HCT116 (cell line): ENCODE measurements at regions not wholly inside any gene's neighbourhood (a gene's known extent, or its start where the extent isn't known, plus 50 kb on each side); places are given as distances from the start of the nearest gene placed in this dataset.
A peak's percentile ranks its signal among the peaks of the same experiment; 100 is the strongest.

Source experiments
- ATAC-seq: fragments of 200-7000 bp; cut with Tn5 transposase; 2 replicates; pipeline ENCODE4 v1.9.1; 2020; ENCODE audit warnings: mild to moderate bottlenecking, moderate library complexity
- BruUV-seq: library from RNA; stranded (reverse); fragments of 400-500 nt; replicated peaks from 2 replicates; lab custom pipeline; 2021; lab: Mats Ljungman, UMichigan
- CTCF ChIA-PET: fragments of 300-600 bp; sonication (Branson Sonifier 250); formaldehyde crosslinking; loops from one replicate; lab custom pipeline; 2021; ENCODE audit warnings: antibody characterized with exemption; lab: Charles Lee
- POLR2A ChIA-PET: fragments of 300-600, 350-600 bp; sonication (Branson Sonifier 250); formaldehyde crosslinking; loops from one replicate; lab custom pipeline; 2021; ENCODE audit warnings: antibody characterized with exemption; lab: Charles Lee
- RAD21 ChIA-PET, 2 experiments: fragments of 300-600 bp; sonication (Branson Sonifier 250); formaldehyde crosslinking; loops; one replicate each; lab custom pipeline; 2023; ENCODE audit warnings: low total read pairs in 2 of 2; ENCODE audit not compliant: uncharacterized antibody in 2 of 2, unreplicated experiment in 2 of 2, low non-redundant PET in 1 of 2; lab: Charles Lee
- DNase-seq: peaks from one replicate; pipeline ENCODE4 v3.0.0-alpha.2; 2010; ENCODE audit warnings: low read depth, low spot score
- H2AFZ ChIP-seq: fragments of 200-600 bp; shearing (Covaris generic), sonication (generic); 2 replicates; pipeline ENCODE4 v1.6.1; 2017; ENCODE audit warnings: low read depth, mixed run types, mixed read lengths, antibody characterized with exemption, low read length; ENCODE audit not compliant: poor library complexity, severe bottlenecking
- H3K27ac ChIP-seq: 2 replicates; pipeline ENCODE4 v1.5.1; 2012; ENCODE audit warnings: low read depth, low read length
- H3K27me3 ChIP-seq: fragments of 200-600 bp; sonication (generic); 2 replicates; pipeline ENCODE4 v1.6.1; 2016; ENCODE audit warnings: mixed run types, low read length, mixed read lengths; ENCODE audit not compliant: insufficient read depth
- H3K36me3 ChIP-seq, 2 experiments: fragments of 200-500 bp in 1 of 2; fragments of 200-600 bp in 1 of 2; sonication (Bioruptor generic) in 1 of 2; sonication (generic) in 1 of 2; 2 replicates each; pipeline versions ENCODE4 v1.5.1 to v1.6.1; 2014 to 2016; ENCODE audit warnings: low read length in 2 of 2, inconsistent platforms in 1 of 2, mixed read lengths in 1 of 2, mixed run types in 1 of 2; ENCODE audit not compliant: insufficient read depth in 2 of 2, control insufficient read depth in 1 of 2
- H3K4me1 ChIP-seq, 2 experiments: fragments of 200-600 bp in 1 of 2; sonication (generic) in 1 of 2; 2 replicates each; pipeline versions ENCODE4 v1.5.1 to v1.6.1; 2012 to 2017; ENCODE audit warnings: low read length in 2 of 2, inconsistent platforms in 1 of 2, mild to moderate bottlenecking in 1 of 2, mixed read lengths in 1 of 2, mixed run types in 1 of 2, moderate library complexity in 1 of 2; ENCODE audit not compliant: insufficient read depth in 2 of 2, control insufficient read depth in 1 of 2
- H3K4me2 ChIP-seq: fragments of 200-600 bp; sonication (generic); 2 replicates; pipeline ENCODE4 v1.6.1; 2017; ENCODE audit warnings: mixed run types, low read length, mixed read lengths
- H3K4me3 ChIP-seq, 2 experiments: fragments of 200-600 bp in 1 of 2; sonication (generic) in 1 of 2; replicated peaks in 1 of 2; 2 replicates each; pipeline ENCODE4 v1.5.1; 2011 to 2016; ENCODE audit warnings: low read length in 2 of 2, control low read depth in 1 of 2, low read depth in 1 of 2, mild to moderate bottlenecking in 1 of 2, mixed read lengths in 1 of 2, mixed run types in 1 of 2
- H3K79me2 ChIP-seq: fragments of 200-600 bp; sonication (generic); 2 replicates; pipeline ENCODE4 v1.6.1; 2017; ENCODE audit warnings: mild to moderate bottlenecking, mixed run types, low read length, moderate library complexity, mixed read lengths; ENCODE audit not compliant: insufficient read depth
- H3K9ac ChIP-seq: fragments of 200-600 bp; sonication (generic); 2 replicates; pipeline ENCODE4 v1.6.1; 2016; ENCODE audit warnings: low read length, mixed read lengths
- H3K9me2 ChIP-seq: fragments of 200-600 bp; sonication (generic), shearing (Covaris generic); 2 replicates; pipeline ENCODE4 v1.6.1; 2017; ENCODE audit warnings: mixed run types, mild to moderate bottlenecking, moderate library complexity; ENCODE audit not compliant: insufficient read depth
- H3K9me3 ChIP-seq, 2 experiments: fragments of 200-500 bp in 1 of 2; fragments of 200-600 bp in 1 of 2; sonication (Bioruptor generic) in 1 of 2; sonication (generic) in 1 of 2; 2 replicates each; pipeline ENCODE4 v1.6.1; 2014 to 2017; ENCODE audit warnings: low read length in 2 of 2, mixed read lengths in 2 of 2, inconsistent platforms in 1 of 2, low read depth in 1 of 2, mild to moderate bottlenecking in 1 of 2, mixed run types in 1 of 2, moderate library complexity in 1 of 2; ENCODE audit not compliant: control insufficient read depth in 1 of 2, insufficient read depth in 1 of 2
- H4K20me1 ChIP-seq: fragments of 200-600 bp; sonication (generic), shearing (Covaris generic); 2 replicates; pipeline ENCODE4 v1.6.1; 2017; ENCODE audit warnings: mixed run types, mild to moderate bottlenecking, moderate library complexity; ENCODE audit not compliant: insufficient read depth
- CEBPB ChIP-seq: IDR thresholded peaks from 2 replicates; pipeline ENCODE4 v1.6.1; 2012; ENCODE audit warnings: low read depth
- EGR1 ChIP-seq: IDR thresholded peaks from 2 replicates; pipeline ENCODE4 v1.6.1; 2012; ENCODE audit warnings: low read depth
- ELF1 ChIP-seq: IDR thresholded peaks from 2 replicates; pipeline ENCODE4 v1.6.1; 2012; ENCODE audit warnings: low read depth, borderline replicate concordance
- EZH2 ChIP-seq: fragments of 200-600 bp; sonication (generic); IDR thresholded peaks from 2 replicates; pipeline ENCODE4 v1.6.1; 2017; ENCODE audit warnings: antibody characterized with exemption, mixed run types
- EZH2phosphoT487 ChIP-seq: fragments of 200-600 bp; IDR thresholded peaks from 2 replicates; pipeline ENCODE4 v1.6.1; 2018; ENCODE audit warnings: antibody characterized with exemption, borderline replicate concordance
- FOSL1 ChIP-seq: IDR thresholded peaks from 2 replicates; pipeline ENCODE4 v1.6.1; 2012; ENCODE audit warnings: low read depth
- POLR2A ChIP-seq: IDR thresholded peaks from 2 replicates; pipeline ENCODE4 v1.7.0; 2011; ENCODE audit warnings: borderline replicate concordance; ENCODE audit not compliant: insufficient read depth, insufficient read length; ENCODE audit errors: extremely low read depth
- POLR2AphosphoS5 ChIP-seq: IDR thresholded peaks from 2 replicates; pipeline ENCODE4 v1.6.1; 2011; ENCODE audit warnings: mild to moderate bottlenecking, low read depth, low read length, moderate library complexity
- RAD21 ChIP-seq: IDR thresholded peaks from 2 replicates; pipeline ENCODE4 v1.6.1; 2012; ENCODE audit warnings: low read depth, mild to moderate bottlenecking
- SP1 ChIP-seq: IDR thresholded peaks from 2 replicates; pipeline ENCODE4 v1.6.1; 2012; ENCODE audit warnings: low read depth
- TCF7L2 ChIP-seq: IDR thresholded peaks from 2 replicates; pipeline ENCODE4 v1.7.0; 2011; ENCODE audit warnings: borderline replicate concordance, inconsistent platforms; ENCODE audit not compliant: insufficient read depth, insufficient read length; ENCODE audit errors: extremely low read depth
- YY1 ChIP-seq: IDR thresholded peaks from 2 replicates; pipeline ENCODE4 v1.6.1; 2011; ENCODE audit warnings: low read length, low read depth, moderate library complexity, mild to moderate bottlenecking; ENCODE audit not compliant: insufficient replicate concordance; ENCODE audit errors: extremely low read depth
- ZFX ChIP-seq: fragments of 450-650 bp; IDR thresholded peaks from 2 replicates; pipeline ENCODE4 v1.6.1; 2017
- intact Hi-C: fragments of 100-400 bp; cut with micrococcal nuclease; formaldehyde crosslinking; loops from 2 replicates; pipeline ENCODE4 v1.10.0; 2022
- TF ChIP-seq, protein P1 (sequence below), 3 experiments: fragments of 200-600 bp in 1 of 3; sonication (generic) in 1 of 3; IDR thresholded peaks in 2 of 3; conservative IDR thresholded peaks in 1 of 3; 2 replicates each; pipeline ENCODE4 v1.5.1; 2012 to 2017; ENCODE audit warnings: low read depth in 2 of 3, low read length in 2 of 3, antibody characterized with exemption in 1 of 3, borderline replicate concordance in 1 of 3, control low read depth in 1 of 3, mild to moderate bottlenecking in 1 of 3, mixed read lengths in 1 of 3, mixed run types in 1 of 3, moderate library complexity in 1 of 3; ENCODE audit not compliant: insufficient read depth in 1 of 3
- TF ChIP-seq, protein P2 (sequence below): IDR thresholded peaks from 2 replicates; pipeline ENCODE4 v1.6.1; 2012
- TF ChIP-seq, protein P3 (sequence below): IDR thresholded peaks from 2 replicates; pipeline ENCODE4 v1.6.1; 2011; ENCODE audit warnings: mild to moderate bottlenecking, low read length, moderate library complexity; ENCODE audit not compliant: insufficient replicate concordance; ENCODE audit errors: extremely low read depth
- TF ChIP-seq, protein P4 (sequence below): IDR thresholded peaks from 2 replicates; pipeline ENCODE4 v1.6.1; 2012

DNA sequence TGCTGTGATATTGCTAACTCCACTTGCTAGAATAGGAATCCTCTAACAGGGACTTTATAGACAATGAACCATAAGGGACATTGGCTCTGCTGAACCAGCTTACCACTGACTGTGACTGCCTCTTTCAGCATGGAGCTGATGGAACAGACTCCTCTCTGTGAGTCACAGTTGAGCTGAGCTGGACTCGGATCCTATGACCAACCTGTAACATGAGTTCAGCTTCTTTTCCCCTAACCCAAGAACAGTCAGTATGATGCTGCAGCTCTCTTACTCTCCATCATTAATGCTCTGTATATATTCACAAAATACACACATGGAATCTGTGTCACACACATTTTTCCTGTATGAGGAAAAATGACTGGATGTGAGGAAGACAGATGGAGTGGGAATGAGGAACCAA, 177.9 kb upstream of the BET1 start (continued):
- TF ChIP-seq, protein P1, sequence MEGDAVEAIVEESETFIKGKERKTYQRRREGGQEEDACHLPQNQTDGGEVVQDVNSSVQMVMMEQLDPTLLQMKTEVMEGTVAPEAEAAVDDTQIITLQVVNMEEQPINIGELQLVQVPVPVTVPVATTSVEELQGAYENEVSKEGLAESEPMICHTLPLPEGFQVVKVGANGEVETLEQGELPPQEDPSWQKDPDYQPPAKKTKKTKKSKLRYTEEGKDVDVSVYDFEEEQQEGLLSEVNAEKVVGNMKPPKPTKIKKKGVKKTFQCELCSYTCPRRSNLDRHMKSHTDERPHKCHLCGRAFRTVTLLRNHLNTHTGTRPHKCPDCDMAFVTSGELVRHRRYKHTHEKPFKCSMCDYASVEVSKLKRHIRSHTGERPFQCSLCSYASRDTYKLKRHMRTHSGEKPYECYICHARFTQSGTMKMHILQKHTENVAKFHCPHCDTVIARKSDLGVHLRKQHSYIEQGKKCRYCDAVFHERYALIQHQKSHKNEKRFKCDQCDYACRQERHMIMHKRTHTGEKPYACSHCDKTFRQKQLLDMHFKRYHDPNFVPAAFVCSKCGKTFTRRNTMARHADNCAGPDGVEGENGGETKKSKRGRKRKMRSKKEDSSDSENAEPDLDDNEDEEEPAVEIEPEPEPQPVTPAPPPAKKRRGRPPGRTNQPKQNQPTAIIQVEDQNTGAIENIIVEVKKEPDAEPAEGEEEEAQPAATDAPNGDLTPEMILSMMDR (IDR thresholded peaks at IDR 0.05 in 2 of 3, conservative IDR thresholded peaks at IDR 0.05 in 1 of 3; ENCODE audit: borderline replicate concordance in 1 of 3, insufficient read depth in 1 of 3, low read depth in 2 of 3, low read length in 2 of 3): no peak

DNA sequence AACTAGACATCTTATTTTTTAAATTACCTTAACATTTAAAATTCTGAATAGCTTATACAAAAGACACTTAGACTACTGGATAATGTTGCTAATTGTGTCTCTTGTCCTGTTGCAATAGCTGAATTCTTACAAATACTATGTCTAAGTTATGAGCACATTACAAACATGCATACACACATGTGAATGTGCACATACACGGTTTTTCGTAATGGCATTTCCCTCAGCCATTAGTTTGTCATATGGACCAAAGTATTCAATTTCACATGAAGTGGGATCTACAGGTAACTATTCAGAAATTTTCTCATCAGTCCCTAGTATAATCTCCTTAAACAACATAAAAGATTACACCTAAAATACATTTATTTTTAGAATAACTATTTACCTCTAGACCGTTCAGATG, 178.6 kb upstream of the BET1 start:
- Histone ChIP-seq H3K27me3 (no peaks in the 10 kb centered on the region), H3K4me1 (peaks cover 14 to 27% of the 10 kb centered on the region in 2 experiments; a peak in 3 of 4 replicates), H3K4me3 (no peak overlapping the region; a peak in 1 of 4 replicates), H3K79me2 (no peaks in the 10 kb centered on the region), H3K36me3 (no peaks in the 10 kb centered on the region), H4K20me1 (no peaks in the 10 kb centered on the region), H3K9ac (no peak overlapping the region; the same call in 1 of the 2 replicates), H3K9me2 (no peaks in the 10 kb centered on the region), H2AFZ (no peak overlapping the region), H3K9me3 (no peaks in the 10 kb centered on the region), H3K27ac (peak overlapping the region; percentile 40; the same call in 1 of the 2 replicates), H3K4me2 (peak overlapping the region; percentile 71)
- intact Hi-C loops: no loop called here
- ATAC-seq (no peak), DNase-seq (no peak)
- BruUV-seq: no TSS peak
- CTCF ChIA-PET: no interaction called here
- POLR2A ChIA-PET: no interaction called here
- TF ChIP-seq TCF7L2 (no peak), EZH2 (no peak), EGR1 (no peak), ZFX (no peak), POLR2A (no peak), CEBPB (no peak), YY1 (no peak), ELF1 (no peak), RAD21 (no peak), SP1 (no peak), EZH2phosphoT487 (no peak), FOSL1 (no peak), POLR2AphosphoS5 (no peak)
- TF ChIP-seq, protein P2, sequence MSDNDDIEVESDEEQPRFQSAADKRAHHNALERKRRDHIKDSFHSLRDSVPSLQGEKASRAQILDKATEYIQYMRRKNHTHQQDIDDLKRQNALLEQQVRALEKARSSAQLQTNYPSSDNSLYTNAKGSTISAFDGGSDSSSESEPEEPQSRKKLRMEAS: no peak
- TF ChIP-seq, protein P1 (IDR thresholded peaks at IDR 0.05 in 2 of 3, conservative IDR thresholded peaks at IDR 0.05 in 1 of 3; ENCODE audit: borderline replicate concordance in 1 of 3, insufficient read depth in 1 of 3, low read depth in 2 of 3, low read length in 2 of 3): no peak
- TF ChIP-seq, protein P3, sequence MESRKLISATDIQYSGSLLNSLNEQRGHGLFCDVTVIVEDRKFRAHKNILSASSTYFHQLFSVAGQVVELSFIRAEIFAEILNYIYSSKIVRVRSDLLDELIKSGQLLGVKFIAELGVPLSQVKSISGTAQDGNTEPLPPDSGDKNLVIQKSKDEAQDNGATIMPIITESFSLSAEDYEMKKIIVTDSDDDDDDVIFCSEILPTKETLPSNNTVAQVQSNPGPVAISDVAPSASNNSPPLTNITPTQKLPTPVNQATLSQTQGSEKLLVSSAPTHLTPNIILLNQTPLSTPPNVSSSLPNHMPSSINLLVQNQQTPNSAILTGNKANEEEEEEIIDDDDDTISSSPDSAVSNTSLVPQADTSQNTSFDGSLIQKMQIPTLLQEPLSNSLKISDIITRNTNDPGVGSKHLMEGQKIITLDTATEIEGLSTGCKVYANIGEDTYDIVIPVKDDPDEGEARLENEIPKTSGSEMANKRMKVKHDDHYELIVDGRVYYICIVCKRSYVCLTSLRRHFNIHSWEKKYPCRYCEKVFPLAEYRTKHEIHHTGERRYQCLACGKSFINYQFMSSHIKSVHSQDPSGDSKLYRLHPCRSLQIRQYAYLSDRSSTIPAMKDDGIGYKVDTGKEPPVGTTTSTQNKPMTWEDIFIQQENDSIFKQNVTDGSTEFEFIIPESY: no peak
- TF ChIP-seq, protein P4, sequence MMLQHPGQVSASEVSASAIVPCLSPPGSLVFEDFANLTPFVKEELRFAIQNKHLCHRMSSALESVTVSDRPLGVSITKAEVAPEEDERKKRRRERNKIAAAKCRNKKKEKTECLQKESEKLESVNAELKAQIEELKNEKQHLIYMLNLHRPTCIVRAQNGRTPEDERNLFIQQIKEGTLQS: no peak
- RAD21 ChIA-PET: no interaction called here
